ENCODE measurements at regions not wholly inside any gene's neighbourhood (a gene's known extent, or its start where the extent isn't known, plus 50 kb on each side); places are given as distances from the start of the nearest gene placed in this dataset.

DNA sequence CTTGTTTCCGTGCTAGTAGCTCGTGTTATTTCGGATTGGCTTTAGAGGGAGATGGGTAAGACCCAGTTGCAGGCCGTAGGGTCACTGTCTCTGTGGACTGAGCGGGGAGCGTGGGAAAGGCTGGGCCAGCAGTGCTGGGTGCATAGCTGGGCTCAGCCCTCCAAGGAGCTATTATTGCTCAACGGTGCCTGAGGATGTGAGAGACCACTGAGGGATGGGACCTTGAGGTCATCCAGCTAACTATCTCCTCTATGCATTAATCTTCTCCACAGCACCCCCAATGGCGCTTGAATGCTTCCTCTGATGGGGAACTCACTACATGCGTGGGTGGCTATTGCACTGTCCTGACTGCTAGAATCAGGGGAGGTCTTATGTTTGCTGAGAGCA is 126.1 kb upstream of the FOXF1 start:
- DNase-seq (ENCODE audit: insufficient read length, low spot score), result no peak
- TF ChIP-seq, protein P1, sequence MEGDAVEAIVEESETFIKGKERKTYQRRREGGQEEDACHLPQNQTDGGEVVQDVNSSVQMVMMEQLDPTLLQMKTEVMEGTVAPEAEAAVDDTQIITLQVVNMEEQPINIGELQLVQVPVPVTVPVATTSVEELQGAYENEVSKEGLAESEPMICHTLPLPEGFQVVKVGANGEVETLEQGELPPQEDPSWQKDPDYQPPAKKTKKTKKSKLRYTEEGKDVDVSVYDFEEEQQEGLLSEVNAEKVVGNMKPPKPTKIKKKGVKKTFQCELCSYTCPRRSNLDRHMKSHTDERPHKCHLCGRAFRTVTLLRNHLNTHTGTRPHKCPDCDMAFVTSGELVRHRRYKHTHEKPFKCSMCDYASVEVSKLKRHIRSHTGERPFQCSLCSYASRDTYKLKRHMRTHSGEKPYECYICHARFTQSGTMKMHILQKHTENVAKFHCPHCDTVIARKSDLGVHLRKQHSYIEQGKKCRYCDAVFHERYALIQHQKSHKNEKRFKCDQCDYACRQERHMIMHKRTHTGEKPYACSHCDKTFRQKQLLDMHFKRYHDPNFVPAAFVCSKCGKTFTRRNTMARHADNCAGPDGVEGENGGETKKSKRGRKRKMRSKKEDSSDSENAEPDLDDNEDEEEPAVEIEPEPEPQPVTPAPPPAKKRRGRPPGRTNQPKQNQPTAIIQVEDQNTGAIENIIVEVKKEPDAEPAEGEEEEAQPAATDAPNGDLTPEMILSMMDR (IDR thresholded peaks at IDR 0.05; ENCODE audit: insufficient read depth, missing control alignments), result no peak
- no peak for FAIRE-seq

DNA sequence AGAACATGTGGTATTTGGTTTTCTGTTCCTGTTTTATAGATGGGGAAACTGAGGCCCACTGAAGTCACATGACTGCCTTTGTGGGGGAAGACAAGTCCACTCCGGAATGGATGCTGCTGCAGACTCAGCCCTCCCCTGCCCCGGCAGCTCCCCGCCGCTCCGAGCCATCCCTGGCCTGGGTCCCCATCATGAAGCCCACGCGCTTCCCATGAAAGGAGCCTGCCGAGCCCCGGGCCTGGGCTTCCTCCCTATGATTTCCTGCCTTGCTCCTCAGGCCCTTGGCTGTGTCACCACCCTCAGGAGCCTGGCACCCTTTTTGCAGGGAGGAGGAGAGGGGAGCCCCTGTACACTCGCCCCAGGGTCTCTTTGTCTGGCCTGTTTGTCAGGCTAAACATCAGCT is 125.3 kb upstream of the FOXF1 start:
- FAIRE-seq (no peak), DNase-seq (ENCODE audit: insufficient read length, low spot score) (no peak)
- TF ChIP-seq, protein P1 (IDR thresholded peaks at IDR 0.05; ENCODE audit: insufficient read depth, missing control alignments), result no peak

DNA sequence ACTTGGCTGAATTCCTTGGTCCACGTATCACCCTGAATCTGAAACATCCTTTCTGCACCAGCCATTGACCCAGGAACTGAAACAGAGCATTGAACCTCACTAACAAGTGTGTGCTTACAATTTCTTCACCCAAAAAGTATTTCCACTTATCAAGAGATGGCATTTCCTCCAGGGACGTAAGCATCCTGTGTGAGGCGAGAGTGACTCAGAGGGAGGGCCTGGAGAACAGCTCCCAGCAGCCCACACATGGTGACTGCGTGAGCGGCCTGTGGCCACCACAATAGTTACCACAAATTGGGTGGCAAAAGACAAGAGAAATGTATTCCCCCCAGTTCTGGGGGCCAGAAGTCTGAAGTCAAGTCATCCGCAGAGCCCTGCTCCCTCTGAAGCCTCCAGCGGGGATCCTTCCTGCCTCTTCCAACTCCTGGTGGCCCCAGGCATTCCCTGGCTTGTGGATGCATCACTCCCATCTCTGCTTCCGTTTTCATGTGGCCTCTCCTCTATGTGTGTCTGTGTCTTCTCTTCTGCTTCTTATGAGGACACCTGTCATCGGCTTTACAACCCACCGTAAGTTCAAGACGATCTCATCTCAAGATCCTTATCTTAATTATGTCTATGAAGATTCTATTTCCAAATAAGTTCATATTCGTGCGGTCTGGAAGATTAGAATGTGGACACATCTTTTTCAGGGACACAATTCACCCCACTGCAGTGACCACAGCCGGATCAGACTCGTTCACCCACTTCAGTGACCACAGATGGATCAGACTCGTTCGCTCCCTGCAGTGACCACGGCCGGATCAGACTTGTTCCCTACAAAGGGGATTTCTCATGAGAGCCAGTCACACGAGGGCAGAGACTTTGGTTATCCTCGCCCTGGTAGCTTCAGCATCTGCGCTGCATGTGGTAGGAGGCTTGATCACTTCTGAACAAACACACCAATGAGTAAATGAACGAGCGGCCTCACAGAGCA is 122.6 kb upstream of the FOXF1 start:
- DNase-seq (ENCODE audit: insufficient read length, low spot score) (no peak), FAIRE-seq (no peak)
- TF ChIP-seq, protein P1 (IDR thresholded peaks at IDR 0.05; ENCODE audit: insufficient read depth, missing control alignments), result no peak

DNA sequence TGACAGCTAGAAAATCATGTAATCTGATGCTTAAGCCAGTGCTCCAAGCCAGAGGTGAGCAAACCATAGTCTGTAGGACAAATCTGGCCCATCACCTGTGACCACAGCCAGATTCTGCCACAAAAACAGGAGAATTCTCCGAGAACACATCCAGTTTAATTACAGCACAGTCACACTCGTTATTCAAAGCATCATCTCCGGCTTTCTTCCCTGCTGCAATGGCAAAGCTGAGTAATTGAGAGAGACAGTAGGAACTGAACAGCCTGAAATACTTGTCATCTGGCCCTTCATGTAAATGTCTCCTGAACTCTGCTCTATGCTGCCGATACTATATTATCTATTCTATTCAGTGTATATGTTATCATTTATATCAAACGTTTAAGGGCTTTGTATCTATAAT is 121.4 kb upstream of the FOXF1 start:
- FAIRE-seq, result no peak
- TF ChIP-seq, protein P1 (IDR thresholded peaks at IDR 0.05; ENCODE audit: insufficient read depth, missing control alignments), result no peak
- DNase-seq (ENCODE audit: insufficient read length, low spot score), result no peak

DNA sequence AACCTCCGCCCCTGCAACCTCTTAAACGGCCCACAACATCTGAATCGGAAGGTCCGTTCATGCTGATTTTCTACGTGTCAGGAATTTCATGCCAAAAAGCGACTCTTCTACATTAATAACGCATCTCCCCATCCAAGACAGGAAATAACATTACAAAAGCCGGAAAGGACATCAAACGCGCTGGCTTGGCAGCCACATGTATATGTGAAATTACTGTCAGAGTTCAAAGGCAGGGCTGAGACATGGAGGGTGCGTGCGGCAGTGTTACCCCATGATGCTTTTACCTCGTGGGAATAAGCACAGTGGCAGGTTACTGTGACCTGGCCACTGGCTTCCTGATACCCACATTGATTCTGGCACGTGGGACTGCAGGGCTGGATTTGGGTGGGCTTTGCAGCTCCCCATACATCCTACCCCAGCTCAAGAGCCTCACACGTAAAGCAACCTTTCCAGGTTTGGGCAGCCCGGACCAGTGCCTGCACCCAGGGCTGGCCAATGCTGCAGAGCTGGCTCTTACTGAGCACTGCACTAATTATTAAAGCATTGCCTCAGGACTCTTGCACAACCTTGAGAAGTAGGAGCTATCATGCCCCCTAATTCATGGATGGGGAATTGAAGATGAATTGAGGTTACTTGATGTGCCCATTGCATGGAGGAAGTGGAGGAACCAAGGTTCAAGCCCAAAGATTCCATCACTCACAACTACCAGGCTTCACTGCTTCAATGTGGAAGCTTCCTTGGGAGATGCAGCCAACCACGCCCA is 120.6 kb upstream of the FOXF1 start:
- FAIRE-seq, result no peak
- no peak for DNase-seq (ENCODE audit: insufficient read length, low spot score)
- TF ChIP-seq, protein P1 (IDR thresholded peaks at IDR 0.05; ENCODE audit: insufficient read depth, missing control alignments), result no peak

DNA sequence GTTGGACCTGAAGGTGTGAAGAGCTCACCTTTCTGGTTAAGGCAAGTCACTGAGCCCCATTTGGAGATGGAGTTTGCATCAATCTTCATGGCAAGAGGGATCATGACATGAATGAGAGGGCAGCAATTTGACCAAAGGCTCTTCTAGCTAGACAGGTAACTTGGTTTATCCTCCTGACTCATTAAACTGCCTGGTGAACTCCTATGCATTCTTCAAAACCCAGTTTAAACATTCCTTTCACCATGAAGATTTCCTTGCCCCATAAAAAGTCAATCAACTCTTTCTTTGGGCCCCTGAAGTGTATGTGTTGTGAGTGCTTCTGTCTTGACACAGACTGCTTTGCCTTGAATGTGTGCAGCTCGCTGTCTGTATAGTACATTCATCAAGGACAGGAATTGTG is 120.0 kb upstream of the FOXF1 start:
- TF ChIP-seq, protein P1 (IDR thresholded peaks at IDR 0.05; ENCODE audit: insufficient read depth, missing control alignments), result no peak
- DNase-seq (ENCODE audit: insufficient read length, low spot score) (no peak), FAIRE-seq (no peak)
